ENCODE measurements at regions not wholly inside any gene's neighbourhood (a gene's known extent, or its start where the extent isn't known, plus 50 kb on each side); places are given as distances from the start of the nearest gene placed in this dataset.

GRCh38 chr21:27833298-27833697 lies 866.4 kb upstream of the ADAMTS5 start:
- DNase-seq, result no peak

GRCh38 chr21:27831816-27832569 lies 865.1 kb upstream of the ADAMTS5 start:
- DNase-seq, result no peak

GRCh38 chr21:27831177-27831576 lies 864.3 kb upstream of the ADAMTS5 start:
- no peak for DNase-seq

- DNase-seq, result no peak
Observed at GRCh38 chr21:27827972-27828371, 861.1 kb upstream of the ADAMTS5 start.

- no peak for DNase-seq
Observed at GRCh38 chr21:27825035-27825434, 858.1 kb upstream of the ADAMTS5 start.

GRCh38 chr21:27823652-27824201 lies 856.8 kb upstream of the ADAMTS5 start:
- DNase-seq, result no peak

GRCh38 chr21:27820342-27820741 lies 853.5 kb upstream of the ADAMTS5 start:
- no peak for DNase-seq

GRCh38 chr21:27819299-27819698 lies 852.4 kb upstream of the ADAMTS5 start:
- no peak for DNase-seq

- DNase-seq, result no peak
Observed at GRCh38 chr21:27818847-27819246, 852.0 kb upstream of the ADAMTS5 start.

- no peak for DNase-seq
Observed at GRCh38 chr21:27817902-27818623, 851.2 kb upstream of the ADAMTS5 start.

- no peak for DNase-seq
Observed at GRCh38 chr21:27817074-27817473, 850.2 kb upstream of the ADAMTS5 start.

GRCh38 chr21:27816301-27816700 lies 849.4 kb upstream of the ADAMTS5 start:
- no peak for DNase-seq

GRCh38 chr21:27814226-27814625 lies 847.3 kb upstream of the ADAMTS5 start:
- DNase-seq, result no peak

GRCh38 chr21:27813750-27814149 lies 846.9 kb upstream of the ADAMTS5 start:
- DNase-seq, result no peak

GRCh38 chr21:27813344-27813743 lies 846.5 kb upstream of the ADAMTS5 start:
- no peak for DNase-seq

- DNase-seq, result no peak
Observed at GRCh38 chr21:27812279-27812678, 845.4 kb upstream of the ADAMTS5 start.

GRCh38 chr21:27808923-27809322 lies 842.0 kb upstream of the ADAMTS5 start:
- DNase-seq, result no peak

- DNase-seq, result no peak
Observed at GRCh38 chr21:27807596-27807995, 840.7 kb upstream of the ADAMTS5 start.

- DNase-seq, result no peak
Observed at GRCh38 chr21:27806281-27806680, 839.4 kb upstream of the ADAMTS5 start.

GRCh38 chr21:27805696-27806095 lies 838.8 kb upstream of the ADAMTS5 start:
- DNase-seq, result no peak

GRCh38 chr21:27804515-27804914 lies 837.6 kb upstream of the ADAMTS5 start:
- DNase-seq, result no peak

GRCh38 chr21:27803571-27803970 lies 836.7 kb upstream of the ADAMTS5 start:
- DNase-seq, result no peak

GRCh38 chr21:27802816-27803475 lies 836.1 kb upstream of the ADAMTS5 start:
- DNase-seq, result peak; percentile 6

- no peak for DNase-seq
Observed at GRCh38 chr21:27799861-27800260, 833.0 kb upstream of the ADAMTS5 start.

Data from KG1 (cell line).